SU-DHL-6 (cell line): ENCODE measurements at regions not wholly inside any gene's neighbourhood (a gene's known extent, or its start where the extent isn't known, plus 50 kb on each side); places are given as distances from the start of the nearest gene placed in this dataset.
"Not testable (repeated sequence)": the region's sequence is repeated elsewhere in the genome, so short reads cannot be mapped to it uniquely, and the experiment has no call there.

Experiments
- CTCF ChIP-seq: fragments of 200-600 bp; sonication (generic); IDR thresholded peaks from one replicate; pipeline ENCODE4 v1.5.1; 2017; ENCODE audit warnings: antibody characterized with exemption, mild to moderate bottlenecking, low read length, moderate library complexity; ENCODE audit not compliant: insufficient read depth, poor library complexity, severe bottlenecking
- EZH2phosphoT487 ChIP-seq: fragments of 200-600 bp; sonication (generic), shearing (Covaris generic); conservative IDR thresholded peaks from 2 replicates; pipeline ENCODE4 v1.6.1; 2018; ENCODE audit warnings: mild to moderate bottlenecking, antibody characterized with exemption, low read length, moderate library complexity, mixed read lengths

- not testable (repeated sequence) for TF ChIP-seq CTCF, EZH2phosphoT487
These were observed 207.0 kb downstream of the BCL2L11 start for GRCh38 chr2:111327726-111328125.
